ENCODE measurements at regions not wholly inside any gene's neighbourhood (a gene's known extent, or its start where the extent isn't known, plus 50 kb on each side); places are given as distances from the start of the nearest gene placed in this dataset.

GRCh38 chr6:145350928-145351327 is 384.4 kb downstream of the EPM2A start:
- TF ChIP-seq, protein P1, sequence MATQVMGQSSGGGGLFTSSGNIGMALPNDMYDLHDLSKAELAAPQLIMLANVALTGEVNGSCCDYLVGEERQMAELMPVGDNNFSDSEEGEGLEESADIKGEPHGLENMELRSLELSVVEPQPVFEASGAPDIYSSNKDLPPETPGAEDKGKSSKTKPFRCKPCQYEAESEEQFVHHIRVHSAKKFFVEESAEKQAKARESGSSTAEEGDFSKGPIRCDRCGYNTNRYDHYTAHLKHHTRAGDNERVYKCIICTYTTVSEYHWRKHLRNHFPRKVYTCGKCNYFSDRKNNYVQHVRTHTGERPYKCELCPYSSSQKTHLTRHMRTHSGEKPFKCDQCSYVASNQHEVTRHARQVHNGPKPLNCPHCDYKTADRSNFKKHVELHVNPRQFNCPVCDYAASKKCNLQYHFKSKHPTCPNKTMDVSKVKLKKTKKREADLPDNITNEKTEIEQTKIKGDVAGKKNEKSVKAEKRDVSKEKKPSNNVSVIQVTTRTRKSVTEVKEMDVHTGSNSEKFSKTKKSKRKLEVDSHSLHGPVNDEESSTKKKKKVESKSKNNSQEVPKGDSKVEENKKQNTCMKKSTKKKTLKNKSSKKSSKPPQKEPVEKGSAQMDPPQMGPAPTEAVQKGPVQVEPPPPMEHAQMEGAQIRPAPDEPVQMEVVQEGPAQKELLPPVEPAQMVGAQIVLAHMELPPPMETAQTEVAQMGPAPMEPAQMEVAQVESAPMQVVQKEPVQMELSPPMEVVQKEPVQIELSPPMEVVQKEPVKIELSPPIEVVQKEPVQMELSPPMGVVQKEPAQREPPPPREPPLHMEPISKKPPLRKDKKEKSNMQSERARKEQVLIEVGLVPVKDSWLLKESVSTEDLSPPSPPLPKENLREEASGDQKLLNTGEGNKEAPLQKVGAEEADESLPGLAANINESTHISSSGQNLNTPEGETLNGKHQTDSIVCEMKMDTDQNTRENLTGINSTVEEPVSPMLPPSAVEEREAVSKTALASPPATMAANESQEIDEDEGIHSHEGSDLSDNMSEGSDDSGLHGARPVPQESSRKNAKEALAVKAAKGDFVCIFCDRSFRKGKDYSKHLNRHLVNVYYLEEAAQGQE (IDR thresholded peaks at IDR 0.05), result no peak
- TF ChIP-seq CTCF (IDR thresholded peaks at IDR 0.05; ENCODE audit: low read depth, low read length, missing input control) (no peak), FOXA1 (IDR thresholded peaks at IDR 0.05) (no peak), RXRA (IDR thresholded peaks at IDR 0.05) (no peak), MAX (IDR thresholded peaks at IDR 0.05) (no peak), NR2F2 (IDR thresholded peaks at IDR 0.05) (no peak), TAF1 (conservative IDR thresholded peaks at IDR 0.05) (no peak), YY1 (IDR thresholded peaks at IDR 0.05) (no peak), SP1 (IDR thresholded peaks at IDR 0.05) (no peak)

Data from liver (tissue), 3 donors.